GM12891 (cell line): ENCODE measurements at regions not wholly inside any gene's neighbourhood (a gene's known extent, or its start where the extent isn't known, plus 50 kb on each side); places are given as distances from the start of the nearest gene placed in this dataset.

Source experiments
- POLR2A ChIP-seq: IDR thresholded peaks from 2 replicates; pipeline ENCODE4 v1.6.1; 2011; ENCODE audit warnings: low read depth, low read length, control low read depth
- SPI1 ChIP-seq: IDR thresholded peaks from 2 replicates; pipeline ENCODE4 v1.6.1; 2011; ENCODE audit warnings: low read depth, low read length, control low read depth

DNA sequence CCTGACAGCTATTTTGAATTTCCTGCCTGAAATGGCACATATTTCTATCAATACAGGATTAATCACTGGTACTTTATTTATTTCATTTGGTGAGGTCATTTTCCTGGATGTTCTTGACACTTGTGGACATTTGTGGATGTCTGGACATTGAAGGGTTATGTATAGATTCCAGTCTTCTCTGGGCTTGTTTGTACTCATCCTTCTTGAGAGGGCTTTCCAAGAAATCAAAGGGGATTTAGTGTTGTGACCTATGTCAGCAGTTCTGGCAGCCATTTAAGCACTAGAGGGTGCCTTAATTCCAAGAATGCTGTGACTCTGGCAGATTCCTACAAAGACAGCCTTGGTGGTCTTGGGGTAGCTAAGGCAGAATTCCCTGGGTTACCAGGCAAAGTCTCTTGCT, 259.7 kb downstream of the CSNK1G3 start:
- TF ChIP-seq POLR2A (no peak), SPI1 (no peak)
